ENCODE measurements at regions not wholly inside any gene's neighbourhood (a gene's known extent, or its start where the extent isn't known, plus 50 kb on each side); places are given as distances from the start of the nearest gene placed in this dataset.

DNA sequence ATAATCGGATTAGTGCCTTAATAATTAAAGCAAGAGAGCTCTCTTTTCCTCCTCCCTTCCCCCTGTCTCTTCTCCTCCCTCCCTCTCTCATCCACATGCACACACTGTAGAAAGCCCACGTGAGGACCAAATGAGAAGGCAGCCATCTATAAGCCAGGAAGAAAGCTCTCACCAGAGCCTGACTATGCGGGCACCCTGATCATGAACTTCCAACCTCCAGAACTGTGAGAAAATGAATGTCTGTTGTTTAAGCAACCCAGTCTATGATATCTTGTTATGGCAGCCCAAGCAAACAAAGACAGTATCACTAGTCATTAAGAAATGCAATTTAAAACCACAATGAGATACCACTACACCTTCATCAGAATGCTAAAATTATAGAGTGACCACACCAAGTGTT is 220.3 kb downstream of the EN1 start:
- Histone ChIP-seq H3K4me2 (no peak overlapping the region), H3K4me1 (ENCODE audit: control insufficient read depth in 1 of 2, insufficient read depth in 2 of 2, low read depth in 1 of 2, low read length in 1 of 2) (no peaks in the 10 kb centered on the region; a peak in 1 of 4 replicates), H4K20me1 (ENCODE audit: insufficient read depth) (no peaks in the 10 kb centered on the region), H3K79me2 (ENCODE audit: insufficient read depth) (no peaks in the 10 kb centered on the region), H3F3A (replicated peaks; ENCODE audit: insufficient read depth) (no peaks in the 10 kb centered on the region), H2AFZ (ENCODE audit: low read depth) (no peak overlapping the region), H3K9me3 (no peaks in the 10 kb centered on the region), H3K27me3 (ENCODE audit: insufficient read depth) (peaks cover 4% of the 10 kb centered on the region; the same call in 1 of the 2 replicates), H3K9me2 (0 out of 2 replicates have a peak, but pooled peaks cover 2% of the 10 kb centered on the region), H3K36me3 (replicated peaks in 1 of 2; ENCODE audit: control insufficient read depth in 1 of 2, insufficient read depth in 2 of 2, low read length in 1 of 2) (no peaks in the 10 kb centered on the region), H3K27ac (ENCODE audit: low read depth in 2 of 2, low read length in 1 of 2) (no peak overlapping the region), H3K9ac (no peak overlapping the region), H3K4me3 (ENCODE audit: low read depth in 2 of 2, low read length in 1 of 2) (no peak overlapping the region)
- no peak for TF ChIP-seq TCF12 (IDR thresholded peaks at IDR 0.05)
- TF ChIP-seq JUND (IDR thresholded peaks at IDR 0.05): no peak
- no peak for TF ChIP-seq USF2 (IDR thresholded peaks at IDR 0.05; ENCODE audit: borderline replicate concordance, low read depth, low read length)
- no peak for TF ChIP-seq TAF1 (IDR thresholded peaks at IDR 0.05; ENCODE audit: borderline replicate concordance, low read depth, low read length)
- no peak for TF ChIP-seq RAD21 (IDR thresholded peaks at IDR 0.05; ENCODE audit: low read length)
- no peak for TF ChIP-seq CHD2 (IDR thresholded peaks at IDR 0.05; ENCODE audit: low read length, partially characterized antibody)
- no peak for TF ChIP-seq MEF2A (IDR thresholded peaks at IDR 0.05; ENCODE audit: borderline replicate concordance, low read depth)
- WGBS (ENCODE audit: low lambda C conversion rate): 3% methylated on average over 3 of the region's 3 CpGs
- POLR2A ChIA-PET: no interaction called here
- no peak for DNase-seq
- CTCF ChIA-PET: no interaction called here

GRCh38 chr2:118622913-118623312 is 224.5 kb downstream of the EN1 start:
- Histone ChIP-seq H3K4me2 (no peak overlapping the region), H3K9me3 (no peaks in the 10 kb centered on the region), H3K4me3 (ENCODE audit: low read depth in 2 of 2, low read length in 1 of 2) (no peak overlapping the region), H3K27ac (ENCODE audit: low read depth in 2 of 2, low read length in 1 of 2) (no peak overlapping the region; a peak in 1 of 4 replicates), H3K36me3 (replicated peaks in 1 of 2; ENCODE audit: control insufficient read depth in 1 of 2, insufficient read depth in 2 of 2, low read length in 1 of 2) (no peaks in the 10 kb centered on the region), H3F3A (replicated peaks; ENCODE audit: insufficient read depth) (no peaks in the 10 kb centered on the region), H3K4me1 (ENCODE audit: control insufficient read depth in 1 of 2, insufficient read depth in 2 of 2, low read depth in 1 of 2, low read length in 1 of 2) (no peaks in the 10 kb centered on the region; a peak in 1 of 4 replicates), H3K9ac (no peak overlapping the region), H2AFZ (ENCODE audit: low read depth) (no peak overlapping the region), H3K79me2 (ENCODE audit: insufficient read depth) (no peaks in the 10 kb centered on the region), H3K9me2 (0 out of 2 replicates have a peak, but pooled peaks cover 2% of the 10 kb centered on the region), H4K20me1 (ENCODE audit: insufficient read depth) (no peaks in the 10 kb centered on the region), H3K27me3 (ENCODE audit: insufficient read depth) (peaks cover 8% of the 10 kb centered on the region; the same call in 1 of the 2 replicates)
- DNase-seq: no peak
- ChIA-PET POLR2A (no interaction called here), CTCF (no interaction called here)
- WGBS (ENCODE audit: low lambda C conversion rate): 30% methylated on average over 4 of the region's 4 CpGs
- no peak for TF ChIP-seq SMC3 (IDR thresholded peaks at IDR 0.05; ENCODE audit: low read depth, low read length)
- TF ChIP-seq USF1 (IDR thresholded peaks at IDR 0.05; ENCODE audit: borderline replicate concordance, low read depth): no peak
- TF ChIP-seq, protein P1, sequence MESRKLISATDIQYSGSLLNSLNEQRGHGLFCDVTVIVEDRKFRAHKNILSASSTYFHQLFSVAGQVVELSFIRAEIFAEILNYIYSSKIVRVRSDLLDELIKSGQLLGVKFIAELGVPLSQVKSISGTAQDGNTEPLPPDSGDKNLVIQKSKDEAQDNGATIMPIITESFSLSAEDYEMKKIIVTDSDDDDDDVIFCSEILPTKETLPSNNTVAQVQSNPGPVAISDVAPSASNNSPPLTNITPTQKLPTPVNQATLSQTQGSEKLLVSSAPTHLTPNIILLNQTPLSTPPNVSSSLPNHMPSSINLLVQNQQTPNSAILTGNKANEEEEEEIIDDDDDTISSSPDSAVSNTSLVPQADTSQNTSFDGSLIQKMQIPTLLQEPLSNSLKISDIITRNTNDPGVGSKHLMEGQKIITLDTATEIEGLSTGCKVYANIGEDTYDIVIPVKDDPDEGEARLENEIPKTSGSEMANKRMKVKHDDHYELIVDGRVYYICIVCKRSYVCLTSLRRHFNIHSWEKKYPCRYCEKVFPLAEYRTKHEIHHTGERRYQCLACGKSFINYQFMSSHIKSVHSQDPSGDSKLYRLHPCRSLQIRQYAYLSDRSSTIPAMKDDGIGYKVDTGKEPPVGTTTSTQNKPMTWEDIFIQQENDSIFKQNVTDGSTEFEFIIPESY (IDR thresholded peaks at IDR 0.05; ENCODE audit: borderline replicate concordance, low read depth): no peak
- TF ChIP-seq, protein P2, sequence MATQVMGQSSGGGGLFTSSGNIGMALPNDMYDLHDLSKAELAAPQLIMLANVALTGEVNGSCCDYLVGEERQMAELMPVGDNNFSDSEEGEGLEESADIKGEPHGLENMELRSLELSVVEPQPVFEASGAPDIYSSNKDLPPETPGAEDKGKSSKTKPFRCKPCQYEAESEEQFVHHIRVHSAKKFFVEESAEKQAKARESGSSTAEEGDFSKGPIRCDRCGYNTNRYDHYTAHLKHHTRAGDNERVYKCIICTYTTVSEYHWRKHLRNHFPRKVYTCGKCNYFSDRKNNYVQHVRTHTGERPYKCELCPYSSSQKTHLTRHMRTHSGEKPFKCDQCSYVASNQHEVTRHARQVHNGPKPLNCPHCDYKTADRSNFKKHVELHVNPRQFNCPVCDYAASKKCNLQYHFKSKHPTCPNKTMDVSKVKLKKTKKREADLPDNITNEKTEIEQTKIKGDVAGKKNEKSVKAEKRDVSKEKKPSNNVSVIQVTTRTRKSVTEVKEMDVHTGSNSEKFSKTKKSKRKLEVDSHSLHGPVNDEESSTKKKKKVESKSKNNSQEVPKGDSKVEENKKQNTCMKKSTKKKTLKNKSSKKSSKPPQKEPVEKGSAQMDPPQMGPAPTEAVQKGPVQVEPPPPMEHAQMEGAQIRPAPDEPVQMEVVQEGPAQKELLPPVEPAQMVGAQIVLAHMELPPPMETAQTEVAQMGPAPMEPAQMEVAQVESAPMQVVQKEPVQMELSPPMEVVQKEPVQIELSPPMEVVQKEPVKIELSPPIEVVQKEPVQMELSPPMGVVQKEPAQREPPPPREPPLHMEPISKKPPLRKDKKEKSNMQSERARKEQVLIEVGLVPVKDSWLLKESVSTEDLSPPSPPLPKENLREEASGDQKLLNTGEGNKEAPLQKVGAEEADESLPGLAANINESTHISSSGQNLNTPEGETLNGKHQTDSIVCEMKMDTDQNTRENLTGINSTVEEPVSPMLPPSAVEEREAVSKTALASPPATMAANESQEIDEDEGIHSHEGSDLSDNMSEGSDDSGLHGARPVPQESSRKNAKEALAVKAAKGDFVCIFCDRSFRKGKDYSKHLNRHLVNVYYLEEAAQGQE (IDR thresholded peaks at IDR 0.05; ENCODE audit: low read depth, low read length): no peak
- no peak for TF ChIP-seq MEF2A (IDR thresholded peaks at IDR 0.05; ENCODE audit: borderline replicate concordance, low read depth)
- TF ChIP-seq GABPA (IDR thresholded peaks at IDR 0.05; ENCODE audit: low read depth): no peak
- no peak for TF ChIP-seq EP300 (IDR thresholded peaks at IDR 0.05; ENCODE audit: borderline replicate concordance in 1 of 2, low read depth in 1 of 2, low read length in 1 of 2)
- no peak for TF ChIP-seq RFX5 (IDR thresholded peaks at IDR 0.05; ENCODE audit: low read length)
- TF ChIP-seq, protein P3, sequence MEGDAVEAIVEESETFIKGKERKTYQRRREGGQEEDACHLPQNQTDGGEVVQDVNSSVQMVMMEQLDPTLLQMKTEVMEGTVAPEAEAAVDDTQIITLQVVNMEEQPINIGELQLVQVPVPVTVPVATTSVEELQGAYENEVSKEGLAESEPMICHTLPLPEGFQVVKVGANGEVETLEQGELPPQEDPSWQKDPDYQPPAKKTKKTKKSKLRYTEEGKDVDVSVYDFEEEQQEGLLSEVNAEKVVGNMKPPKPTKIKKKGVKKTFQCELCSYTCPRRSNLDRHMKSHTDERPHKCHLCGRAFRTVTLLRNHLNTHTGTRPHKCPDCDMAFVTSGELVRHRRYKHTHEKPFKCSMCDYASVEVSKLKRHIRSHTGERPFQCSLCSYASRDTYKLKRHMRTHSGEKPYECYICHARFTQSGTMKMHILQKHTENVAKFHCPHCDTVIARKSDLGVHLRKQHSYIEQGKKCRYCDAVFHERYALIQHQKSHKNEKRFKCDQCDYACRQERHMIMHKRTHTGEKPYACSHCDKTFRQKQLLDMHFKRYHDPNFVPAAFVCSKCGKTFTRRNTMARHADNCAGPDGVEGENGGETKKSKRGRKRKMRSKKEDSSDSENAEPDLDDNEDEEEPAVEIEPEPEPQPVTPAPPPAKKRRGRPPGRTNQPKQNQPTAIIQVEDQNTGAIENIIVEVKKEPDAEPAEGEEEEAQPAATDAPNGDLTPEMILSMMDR (IDR thresholded peaks at IDR 0.05): no peak
- TF ChIP-seq RXRA (IDR thresholded peaks at IDR 0.05; ENCODE audit: borderline replicate concordance, low read depth): no peak
- TF ChIP-seq NFIC (IDR thresholded peaks at IDR 0.05; ENCODE audit: borderline replicate concordance): no peak
- no peak for TF ChIP-seq TCF12 (IDR thresholded peaks at IDR 0.05)
- no peak for TF ChIP-seq JUND (IDR thresholded peaks at IDR 0.05)
- no peak for TF ChIP-seq PBX3 (IDR thresholded peaks at IDR 0.05)
